ENCODE measurements at regions not wholly inside any gene's neighbourhood (a gene's known extent, or its start where the extent isn't known, plus 50 kb on each side); places are given as distances from the start of the nearest gene placed in this dataset.

DNA sequence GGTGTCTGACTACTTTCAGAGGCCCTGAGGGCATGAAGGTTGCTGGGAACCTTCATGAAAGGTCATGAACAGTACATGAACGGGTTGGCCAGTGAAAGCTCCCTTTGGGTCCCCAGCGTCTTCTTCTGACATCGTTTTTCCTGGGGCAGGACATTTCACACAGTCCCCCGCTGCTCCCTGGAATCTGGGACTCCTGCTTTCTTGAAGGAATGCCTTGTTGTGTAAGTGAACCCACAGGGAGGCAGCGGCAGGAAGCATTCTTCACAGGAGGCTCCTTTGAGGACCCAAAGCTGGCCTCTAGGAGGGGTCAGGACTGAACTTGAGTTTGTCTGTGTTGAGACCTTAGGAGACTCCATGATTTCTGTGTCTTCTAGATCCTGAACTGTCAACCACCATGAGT is 144.3 kb downstream of the KCNE4 start:
- no peak for TF ChIP-seq CBFB (CRISPR knock-in tag; IDR thresholded peaks at IDR 0.05; ENCODE audit: low read depth)
- TF ChIP-seq NFATC4 (CRISPR knock-in tag; IDR thresholded peaks at IDR 0.05), result no peak
- TF ChIP-seq, protein P1, sequence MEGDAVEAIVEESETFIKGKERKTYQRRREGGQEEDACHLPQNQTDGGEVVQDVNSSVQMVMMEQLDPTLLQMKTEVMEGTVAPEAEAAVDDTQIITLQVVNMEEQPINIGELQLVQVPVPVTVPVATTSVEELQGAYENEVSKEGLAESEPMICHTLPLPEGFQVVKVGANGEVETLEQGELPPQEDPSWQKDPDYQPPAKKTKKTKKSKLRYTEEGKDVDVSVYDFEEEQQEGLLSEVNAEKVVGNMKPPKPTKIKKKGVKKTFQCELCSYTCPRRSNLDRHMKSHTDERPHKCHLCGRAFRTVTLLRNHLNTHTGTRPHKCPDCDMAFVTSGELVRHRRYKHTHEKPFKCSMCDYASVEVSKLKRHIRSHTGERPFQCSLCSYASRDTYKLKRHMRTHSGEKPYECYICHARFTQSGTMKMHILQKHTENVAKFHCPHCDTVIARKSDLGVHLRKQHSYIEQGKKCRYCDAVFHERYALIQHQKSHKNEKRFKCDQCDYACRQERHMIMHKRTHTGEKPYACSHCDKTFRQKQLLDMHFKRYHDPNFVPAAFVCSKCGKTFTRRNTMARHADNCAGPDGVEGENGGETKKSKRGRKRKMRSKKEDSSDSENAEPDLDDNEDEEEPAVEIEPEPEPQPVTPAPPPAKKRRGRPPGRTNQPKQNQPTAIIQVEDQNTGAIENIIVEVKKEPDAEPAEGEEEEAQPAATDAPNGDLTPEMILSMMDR (IDR thresholded peaks at IDR 0.05), result no peak
- TF ChIP-seq KAT7 (CRISPR knock-in tag; IDR thresholded peaks at IDR 0.05; ENCODE audit: borderline replicate concordance), result no peak
- no peak for TF ChIP-seq NFE2L1 (CRISPR knock-in tag; IDR thresholded peaks at IDR 0.05)
- TF ChIP-seq, protein P2, sequence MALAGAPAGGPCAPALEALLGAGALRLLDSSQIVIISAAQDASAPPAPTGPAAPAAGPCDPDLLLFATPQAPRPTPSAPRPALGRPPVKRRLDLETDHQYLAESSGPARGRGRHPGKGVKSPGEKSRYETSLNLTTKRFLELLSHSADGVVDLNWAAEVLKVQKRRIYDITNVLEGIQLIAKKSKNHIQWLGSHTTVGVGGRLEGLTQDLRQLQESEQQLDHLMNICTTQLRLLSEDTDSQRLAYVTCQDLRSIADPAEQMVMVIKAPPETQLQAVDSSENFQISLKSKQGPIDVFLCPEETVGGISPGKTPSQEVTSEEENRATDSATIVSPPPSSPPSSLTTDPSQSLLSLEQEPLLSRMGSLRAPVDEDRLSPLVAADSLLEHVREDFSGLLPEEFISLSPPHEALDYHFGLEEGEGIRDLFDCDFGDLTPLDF (CRISPR knock-in tag; IDR thresholded peaks at IDR 0.05), result no peak
- TF ChIP-seq, protein P3, sequence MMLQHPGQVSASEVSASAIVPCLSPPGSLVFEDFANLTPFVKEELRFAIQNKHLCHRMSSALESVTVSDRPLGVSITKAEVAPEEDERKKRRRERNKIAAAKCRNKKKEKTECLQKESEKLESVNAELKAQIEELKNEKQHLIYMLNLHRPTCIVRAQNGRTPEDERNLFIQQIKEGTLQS (CRISPR knock-in tag; conservative IDR thresholded peaks at IDR 0.05), result no peak
- TF ChIP-seq CREB1 (CRISPR knock-in tag; IDR thresholded peaks at IDR 0.05), result no peak
- TF ChIP-seq FOXP1 (CRISPR knock-in tag; IDR thresholded peaks at IDR 0.05; ENCODE audit: borderline replicate concordance), result no peak
- no peak for TF ChIP-seq SOX15 (CRISPR knock-in tag; IDR thresholded peaks at IDR 0.05)
- TF ChIP-seq, protein P4, sequence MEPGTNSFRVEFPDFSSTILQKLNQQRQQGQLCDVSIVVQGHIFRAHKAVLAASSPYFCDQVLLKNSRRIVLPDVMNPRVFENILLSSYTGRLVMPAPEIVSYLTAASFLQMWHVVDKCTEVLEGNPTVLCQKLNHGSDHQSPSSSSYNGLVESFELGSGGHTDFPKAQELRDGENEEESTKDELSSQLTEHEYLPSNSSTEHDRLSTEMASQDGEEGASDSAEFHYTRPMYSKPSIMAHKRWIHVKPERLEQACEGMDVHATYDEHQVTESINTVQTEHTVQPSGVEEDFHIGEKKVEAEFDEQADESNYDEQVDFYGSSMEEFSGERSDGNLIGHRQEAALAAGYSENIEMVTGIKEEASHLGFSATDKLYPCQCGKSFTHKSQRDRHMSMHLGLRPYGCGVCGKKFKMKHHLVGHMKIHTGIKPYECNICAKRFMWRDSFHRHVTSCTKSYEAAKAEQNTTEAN (CRISPR knock-in tag; IDR thresholded peaks at IDR 0.05), result no peak
- TF ChIP-seq TEAD4 (CRISPR knock-in tag; IDR thresholded peaks at IDR 0.05), result no peak
- no peak for TF ChIP-seq SP1 (CRISPR knock-in tag; conservative IDR thresholded peaks at IDR 0.05)
- no peak for TF ChIP-seq JUN (CRISPR knock-in tag; IDR thresholded peaks at IDR 0.05)
